NCI-H2196 treated with DMSO at 0.1 percent for 48 hours (cell line): ENCODE measurements at regions not wholly inside any gene's neighbourhood (a gene's known extent, or its start where the extent isn't known, plus 50 kb on each side); places are given as distances from the start of the nearest gene placed in this dataset.
"Not testable (repeated sequence)": the region's sequence is repeated elsewhere in the genome, so short reads cannot be mapped to it uniquely, and the experiment has no call there.

Source experiments
- DNase-seq: peaks from one replicate; lab custom pipeline; 2025; ENCODE audit not compliant: unreplicated experiment; lab: John Stamatoyannopoulos, UW

- no peak for DNase-seq
Observed at GRCh38 chr22:22716136-22716665, 71.8 kb downstream of the GGTLC2 start.

GRCh38 chr22:22717664-22718063 lies 73.2 kb downstream of the GGTLC2 start:
- no peak for DNase-seq

GRCh38 chr22:22720201-22720723 lies 75.8 kb downstream of the GGTLC2 start:
- no peak for DNase-seq

GRCh38 chr22:22720724-22721261 lies 76.4 kb downstream of the GGTLC2 start:
- no peak for DNase-seq

GRCh38 chr22:22721681-22722354 lies 77.4 kb downstream of the GGTLC2 start:
- DNase-seq, result no peak

GRCh38 chr22:22728382-22728781 lies 84.0 kb downstream of the GGTLC2 start:
- DNase-seq, result no peak

- DNase-seq, result no peak
Observed at GRCh38 chr22:22730655-22731373, 86.4 kb downstream of the GGTLC2 start.

- no peak for DNase-seq
Observed at GRCh38 chr22:22731374-22731676, 86.9 kb downstream of the GGTLC2 start.

- not testable (repeated sequence) for DNase-seq
Observed at GRCh38 chr22:22733006-22733405, 88.6 kb downstream of the GGTLC2 start.

- DNase-seq, result no peak
Observed at GRCh38 chr22:22733881-22734373, 89.5 kb downstream of the GGTLC2 start.

- DNase-seq, result not testable (repeated sequence)
Observed at GRCh38 chr22:22734395-22735272, 90.2 kb downstream of the GGTLC2 start.

- DNase-seq, result not testable (repeated sequence)
Observed at GRCh38 chr22:22735276-22735675, 90.9 kb downstream of the GGTLC2 start.

GRCh38 chr22:22735695-22736611 lies 91.5 kb downstream of the GGTLC2 start:
- no peak for DNase-seq

- DNase-seq, result no peak
Observed at GRCh38 chr22:22737590-22737989, 93.2 kb downstream of the GGTLC2 start.

- DNase-seq, result no peak
Observed at GRCh38 chr22:22738959-22739585, 94.7 kb downstream of the GGTLC2 start.

GRCh38 chr22:22740560-22741276 lies 96.3 kb downstream of the GGTLC2 start:
- DNase-seq, result no peak

- DNase-seq, result no peak
Observed at GRCh38 chr22:22741843-22742242, 97.4 kb downstream of the GGTLC2 start.

GRCh38 chr22:22742641-22743040 lies 98.2 kb downstream of the GGTLC2 start:
- DNase-seq, result no peak
